H1 (cell line): ENCODE measurements at regions not wholly inside any gene's neighbourhood (a gene's known extent, or its start where the extent isn't known, plus 50 kb on each side); places are given as distances from the start of the nearest gene placed in this dataset.

Experiments used
- CTCF ChIA-PET: fragments of 300-600 bp; sonication (Branson Sonifier 250); formaldehyde crosslinking; loops from one replicate; lab custom pipeline; 2021; ENCODE audit not compliant: partially characterized antibody; lab: Charles Lee
- POLR2A ChIA-PET: fragments of 300-600 bp; sonication (Branson Sonifier 250); formaldehyde crosslinking; loops from one replicate; lab custom pipeline; 2021; ENCODE audit warnings: inconsistent platforms; ENCODE audit not compliant: partially characterized antibody; lab: Charles Lee
- DNase-seq, 2 experiments: peaks; one replicate each; pipeline versions ENCODE4 v3.0.0 to v3.0.0-alpha.2; 2010 to 2022; ENCODE audit warnings: low spot score in 2 of 2, low read depth in 1 of 2, mixed read lengths in 1 of 2
- FAIRE-seq: peaks from 2 replicates; lab custom pipeline; 2011; peaks lifted over from hg19 to GRCh38; lab: Jason Lieb, UNC
- H2AFZ ChIP-seq: 2 replicates; pipeline ENCODE4 v1.8.1; 2012; ENCODE audit warnings: low read length, inconsistent platforms
- H2AK5ac ChIP-seq: 2 replicates; pipeline ENCODE4 v1.6.1; 2013; ENCODE audit warnings: low read depth, low read length
- H2BK120ac ChIP-seq: replicated peaks from 2 replicates; pipeline ENCODE3; 2013; ENCODE audit warnings: low read depth, low read length, inconsistent platforms
- H2BK12ac ChIP-seq: 2 replicates; pipeline ENCODE4 v1.6.1; 2013; ENCODE audit warnings: low read depth, low read length
- H2BK15ac ChIP-seq: 2 replicates; pipeline ENCODE4 v1.6.1; 2013; ENCODE audit warnings: low read length
- H2BK20ac ChIP-seq: 2 replicates; pipeline ENCODE4 v1.6.1; 2013; ENCODE audit warnings: low read length
- H2BK5ac ChIP-seq: 2 replicates; pipeline ENCODE4 v1.6.1; 2013; ENCODE audit warnings: low read depth, low read length
- H3K14ac ChIP-seq: 2 replicates; pipeline ENCODE4 v1.6.1; 2013; ENCODE audit warnings: inconsistent platforms; ENCODE audit not compliant: insufficient read length
- H3K18ac ChIP-seq: 2 replicates; pipeline ENCODE4 v1.6.1; 2013; ENCODE audit warnings: low read length; ENCODE audit errors: extremely low read depth
- H3K23ac ChIP-seq: 2 replicates; pipeline ENCODE4 v1.6.1; 2013; ENCODE audit warnings: inconsistent platforms; ENCODE audit not compliant: insufficient read length
- H3K23me2 ChIP-seq: 2 replicates; pipeline ENCODE4 v1.6.1; 2013; ENCODE audit warnings: low read depth, low read length
- H3K27ac ChIP-seq: 2 replicates; pipeline ENCODE4 v1.6.1; 2011; ENCODE audit warnings: low read depth, low read length, inconsistent platforms
- H3K27me3 ChIP-seq, 4 experiments: replicated peaks in 1 of 4; 1 replicate in 1 of 4; 2 replicates in 3 of 4; pipeline versions ENCODE4 v1.6.1 to v1.8.1; 2011 to 2013; ENCODE audit warnings: low read length in 3 of 4, mild to moderate bottlenecking in 3 of 4, inconsistent platforms in 2 of 4, mixed read lengths in 2 of 4, moderate library complexity in 1 of 4; ENCODE audit not compliant: control insufficient read depth in 3 of 4, insufficient read depth in 3 of 4; ENCODE audit errors: extremely low read depth in 1 of 4
- H3K36me3 ChIP-seq, 4 experiments: 2 replicates each; pipeline versions ENCODE4 v1.6.1 to v1.8.1; 2011 to 2013; ENCODE audit warnings: mild to moderate bottlenecking in 4 of 4, low read length in 3 of 4, moderate library complexity in 2 of 4, control low read depth in 1 of 4, inconsistent platforms in 1 of 4; ENCODE audit not compliant: insufficient read depth in 4 of 4, control insufficient read depth in 2 of 4
- H3K4ac ChIP-seq: replicated peaks from 2 replicates; pipeline ENCODE3; 2013; ENCODE audit warnings: low read length, low read depth, mixed read lengths, inconsistent platforms; ENCODE audit not compliant: insufficient read length
- H3K4me1 ChIP-seq, 4 experiments: replicated peaks in 1 of 4; 1 replicate in 1 of 4; 2 replicates in 3 of 4; pipeline versions ENCODE4 v1.6.1 to v1.8.1; 2011 to 2013; ENCODE audit warnings: low read length in 3 of 4, inconsistent platforms in 2 of 4, mixed read lengths in 1 of 4; ENCODE audit not compliant: insufficient read depth in 4 of 4, control insufficient read depth in 3 of 4
- H3K4me2 ChIP-seq, 2 experiments: 2 replicates each; pipeline versions ENCODE4 v1.6.1 to v1.8.1; 2011 to 2013; ENCODE audit warnings: low read depth in 2 of 2, low read length in 2 of 2, control low read depth in 1 of 2, inconsistent platforms in 1 of 2, mild to moderate bottlenecking in 1 of 2; ENCODE audit not compliant: insufficient read depth in 1 of 2
- H3K4me3 ChIP-seq, 4 experiments: fragments of 200-600, 300-600 bp in 1 of 4; sonication (generic), shearing (Covaris generic), sonication (Bioruptor Twin) in 1 of 4; 2 replicates each; pipeline versions ENCODE4 v1.5.1 to v1.8.1; 2011 to 2016; ENCODE audit warnings: low read length in 4 of 4, low read depth in 3 of 4, control low read depth in 2 of 4, inconsistent platforms in 2 of 4, mild to moderate bottlenecking in 2 of 4, mixed read lengths in 1 of 4, moderate library complexity in 1 of 4; ENCODE audit not compliant: insufficient read depth in 2 of 4; ENCODE audit errors: extremely low read depth in 1 of 4
- H3K56ac ChIP-seq: replicated peaks from 2 replicates; pipeline ENCODE3; 2013; ENCODE audit warnings: low read depth, mild to moderate bottlenecking, mixed read lengths, low read length, inconsistent platforms; ENCODE audit not compliant: insufficient read length
- H3K79me1 ChIP-seq: 2 replicates; pipeline ENCODE4 v1.6.1; 2013; ENCODE audit warnings: low read depth, low read length, control low read depth
- H3K79me2 ChIP-seq, 2 experiments: 2 replicates each; pipeline versions ENCODE4 v1.6.1 to v1.8.1; 2012 to 2013; ENCODE audit warnings: low read length in 2 of 2, mild to moderate bottlenecking in 2 of 2, inconsistent platforms in 1 of 2; ENCODE audit not compliant: insufficient read depth in 2 of 2, control insufficient read depth in 1 of 2
- H3K9ac ChIP-seq, 4 experiments: replicated peaks in 1 of 4; 1 replicate in 1 of 4; 2 replicates in 3 of 4; pipeline versions ENCODE4 v1.6.1 to v1.8.1; 2011 to 2013; ENCODE audit warnings: low read depth in 3 of 4, low read length in 3 of 4, control low read depth in 2 of 4, mild to moderate bottlenecking in 2 of 4, moderate library complexity in 2 of 4, inconsistent platforms in 1 of 4; ENCODE audit errors: extremely low read depth in 1 of 4
- H3K9me3 ChIP-seq, 2 experiments: 2 replicates each; pipeline versions ENCODE4 v1.6.1 to v1.8.1; 2012 to 2013; ENCODE audit warnings: mild to moderate bottlenecking in 2 of 2, moderate library complexity in 2 of 2, control low read depth in 1 of 2, inconsistent platforms in 1 of 2, low read depth in 1 of 2, low read length in 1 of 2, mixed read lengths in 1 of 2; ENCODE audit not compliant: insufficient read depth in 2 of 2
- H4K20me1 ChIP-seq, 2 experiments: replicated peaks in 1 of 2; 2 replicates each; pipeline versions ENCODE3 to v1.8.1; 2011 to 2013; ENCODE audit warnings: inconsistent platforms in 2 of 2, low read length in 2 of 2, mild to moderate bottlenecking in 1 of 2; ENCODE audit not compliant: insufficient read depth in 2 of 2, control insufficient read depth in 1 of 2
- H4K5ac ChIP-seq: 2 replicates; pipeline ENCODE4 v1.6.1; 2013; ENCODE audit warnings: low read length, low read depth, mixed read lengths, inconsistent platforms; ENCODE audit not compliant: insufficient read length
- H4K8ac ChIP-seq: 2 replicates; pipeline ENCODE4 v1.8.0; 2013; ENCODE audit warnings: mild to moderate bottlenecking, moderate library complexity, low read length, inconsistent platforms; ENCODE audit not compliant: insufficient read depth; ENCODE audit errors: extremely low read depth
- H4K91ac ChIP-seq: replicated peaks from 2 replicates; pipeline ENCODE3; 2013; ENCODE audit warnings: low read length, mixed read lengths, inconsistent platforms; ENCODE audit not compliant: insufficient read length
- BCL11A ChIP-seq, 2 experiments: IDR thresholded peaks; one replicate each; pipeline ENCODE4 v1.6.1; 2011; ENCODE audit warnings: low read depth in 2 of 2, low read length in 2 of 2, mild to moderate bottlenecking in 2 of 2
- HDAC6 ChIP-seq: IDR thresholded peaks from one replicate; pipeline ENCODE4 v1.7.1; 2012; ENCODE audit warnings: low read depth, mild to moderate bottlenecking, inconsistent platforms, low read length, moderate library complexity
- KDM4A ChIP-seq: IDR thresholded peaks from one replicate; pipeline ENCODE4 v1.7.1; 2012; ENCODE audit warnings: low read depth, mild to moderate bottlenecking, moderate library complexity, low read length, inconsistent platforms; ENCODE audit not compliant: severe bottlenecking
- MAFK ChIP-seq: IDR thresholded peaks from 2 replicates; pipeline ENCODE4 v1.6.1; 2012; ENCODE audit warnings: low read depth, mild to moderate bottlenecking, improper control_type of control experiment, low read length
- POU5F1 ChIP-seq: IDR thresholded peaks from 2 replicates; pipeline ENCODE4 v1.6.1; 2011; ENCODE audit warnings: low read depth, mild to moderate bottlenecking, low read length, moderate library complexity
- RBBP5 ChIP-seq: IDR thresholded peaks from 2 replicates; pipeline ENCODE4 v1.7.1; 2012; ENCODE audit warnings: low read depth, mild to moderate bottlenecking, inconsistent platforms, low read length, moderate library complexity, borderline replicate concordance
- RFX5 ChIP-seq: IDR thresholded peaks from 2 replicates; pipeline ENCODE4 v1.6.1; 2011; ENCODE audit warnings: low read depth, low read length, improper control_type of control experiment, borderline replicate concordance
- RNF2 ChIP-seq: fragments of 200-900, 300-1000 bp; sonication (generic); IDR thresholded peaks from 2 replicates; pipeline ENCODE4 v1.7.1; 2016; ENCODE audit warnings: borderline replicate concordance, low read depth, mild to moderate bottlenecking, antibody characterized with exemption, low read length; ENCODE audit not compliant: poor library complexity, severe bottlenecking; ENCODE audit errors: missing control alignments
- SP1 ChIP-seq: IDR thresholded peaks from 2 replicates; pipeline ENCODE4 v1.6.1; 2011; ENCODE audit warnings: low read depth, low read length
- SP4 ChIP-seq: IDR thresholded peaks from 2 replicates; pipeline ENCODE4 v1.6.1; 2012; ENCODE audit warnings: low read length, inconsistent platforms
- TAF7 ChIP-seq: optimal IDR thresholded peaks from 2 replicates; pipeline ENCODE3; 2011; ENCODE audit warnings: low read depth, mild to moderate bottlenecking, inconsistent platforms, low read length, moderate library complexity, borderline replicate concordance
- TBP ChIP-seq: IDR thresholded peaks from 2 replicates; pipeline ENCODE4 v1.6.1; 2011; ENCODE audit warnings: low read depth, low read length, improper control_type of control experiment
- WGBS, 2 experiments: shearing (Covaris generic) in 1 of 2; methylation state at CpG; one replicate each; pipeline versions ENCODE4 v1.1.6 to v1.1.7; 2013 to 2015; ENCODE audit warnings: low lambda C conversion rate in 2 of 2, mixed read lengths in 2 of 2, inconsistent platforms in 1 of 2, low coverage in 1 of 2, missing lambda C conversion rate in 1 of 2; ENCODE audit not compliant: insufficient replicate concordance in 2 of 2, insufficient coverage in 1 of 2, insufficient read length in 1 of 2; ENCODE audit errors: extremely low coverage in 1 of 2, missing lambda C conversion rate in 1 of 2; 5-methylcytosine and 5-hydroxymethylcytosine counted together
- TF ChIP-seq, protein P1 (sequence below): IDR thresholded peaks from 2 replicates; pipeline ENCODE4 v1.6.1; 2012; ENCODE audit warnings: inconsistent platforms

DNA sequence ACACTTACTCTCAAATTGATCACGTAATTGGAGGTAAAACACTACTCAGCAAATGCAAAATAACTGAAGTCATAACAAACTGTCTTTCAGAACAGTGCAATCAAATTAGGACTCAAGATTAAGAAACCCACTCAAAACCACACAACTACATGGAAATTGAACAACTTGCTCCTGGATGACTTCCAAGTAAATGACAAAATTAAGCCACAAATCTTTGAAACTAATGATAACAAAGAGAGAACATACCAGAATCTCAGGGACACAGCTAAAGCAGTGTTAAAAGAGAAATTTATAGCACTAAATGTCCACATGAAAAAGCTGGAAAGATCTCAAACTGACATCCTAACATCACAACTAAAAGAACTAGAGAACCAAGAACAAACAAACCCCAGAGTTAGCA is 540.5 kb upstream of the CDH18 start:
- Histone ChIP-seq H3K36me3 (no peaks in the 10 kb centered on the region), H2BK12ac (no peak overlapping the region), H4K5ac (no peak overlapping the region), H3K18ac (no peak overlapping the region), H3K4me3 (no peak overlapping the region), H3K4me1 (no peaks in the 10 kb centered on the region), H3K23me2 (no peaks in the 10 kb centered on the region), H3K23ac (no peak overlapping the region), H2BK120ac (no peak overlapping the region), H3K27ac (no peak overlapping the region), H2BK5ac (no peak overlapping the region), H4K20me1 (no peaks in the 10 kb centered on the region), H2BK15ac (no peak overlapping the region), H2AFZ (no peak overlapping the region), H3K79me2 (no peaks in the 10 kb centered on the region), H2AK5ac (no peak overlapping the region), H3K56ac (no peak overlapping the region), H4K91ac (no peak overlapping the region), H2BK20ac (no peak overlapping the region), H3K79me1 (no peaks in the 10 kb centered on the region; the same call in 1 of the 2 replicates), H3K27me3 (no peaks in the 10 kb centered on the region), H3K9ac (no peak overlapping the region), H4K8ac (no peak overlapping the region), H3K9me3 (no peaks in the 10 kb centered on the region), H3K4me2 (no peak overlapping the region), H3K14ac (no peak overlapping the region), H3K4ac (no peak overlapping the region)
- DNase-seq (no peak), FAIRE-seq (no peak)
- ChIA-PET POLR2A (no interaction called here), CTCF (no interaction called here)
- 88% methylated on average over 1 of the region's 1 CpG; no CpG with 5 or more reads in 1 of the 2 experiments for WGBS, 2 experiments
- TF ChIP-seq MAFK = no peak
- no peak for TF ChIP-seq SP4
- no peak for TF ChIP-seq BCL11A (IDR thresholded peaks at IDR 0.05; ENCODE audit: low read depth in 2 of 2, low read length in 2 of 2)
- TF ChIP-seq SP1 = no peak
- TF ChIP-seq RFX5 = no peak
- TF ChIP-seq RNF2 = no peak
- TF ChIP-seq, protein P1, sequence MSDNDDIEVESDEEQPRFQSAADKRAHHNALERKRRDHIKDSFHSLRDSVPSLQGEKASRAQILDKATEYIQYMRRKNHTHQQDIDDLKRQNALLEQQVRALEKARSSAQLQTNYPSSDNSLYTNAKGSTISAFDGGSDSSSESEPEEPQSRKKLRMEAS = no peak
- TF ChIP-seq POU5F1 = no peak
- no peak for TF ChIP-seq KDM4A
- no peak for TF ChIP-seq TAF7
- no peak for TF ChIP-seq HDAC6
- no peak for TF ChIP-seq TBP
- TF ChIP-seq RBBP5 = no peak
